HAP-1 (cell line): ENCODE measurements at regions not wholly inside any gene's neighbourhood (a gene's known extent, or its start where the extent isn't known, plus 50 kb on each side); places are given as distances from the start of the nearest gene placed in this dataset.

Experiments
- DNase-seq, 2 experiments: peaks; one replicate each; pipeline ENCODE4 v3.0.0-alpha.2; 2016 to 2020; ENCODE audit warnings: low spot score in 2 of 2
- H3K27me3 ChIP-seq: fragments of 250-450 bp; sonication (Bioruptor Pico); 2 replicates; pipeline ENCODE4 v1.5.1; 2020; ENCODE audit warnings: low read depth, mild to moderate bottlenecking, moderate library complexity
- H3K36me3 ChIP-seq: fragments of 250-450 bp; sonication (Bioruptor Pico); replicated peaks from 2 replicates; pipeline ENCODE4 v1.5.1; 2020; ENCODE audit warnings: mild to moderate bottlenecking
- H3K4me1 ChIP-seq: fragments of 250-450 bp; sonication (Bioruptor Pico); 2 replicates; pipeline ENCODE4 v1.5.1; 2020; ENCODE audit warnings: mild to moderate bottlenecking
- H3K4me3 ChIP-seq: fragments of 250-450 bp; sonication (Bioruptor Pico); 2 replicates; pipeline ENCODE4 v1.5.1; 2020; ENCODE audit warnings: mild to moderate bottlenecking, moderate library complexity
- H3K9me3 ChIP-seq: fragments of 250-450 bp; sonication (Bioruptor Pico); 2 replicates; pipeline ENCODE4 v1.5.1; 2020; ENCODE audit warnings: mild to moderate bottlenecking, moderate library complexity
- in situ Hi-C: fragments of 300-500 bp; cut with MboI; formaldehyde crosslinking; loops from 3 replicates; pipeline ENCODE4 v1.14.3; 2020; ENCODE audit warnings: low sequenced_read_pairs, inconsistent platforms, mixed read lengths

DNA sequence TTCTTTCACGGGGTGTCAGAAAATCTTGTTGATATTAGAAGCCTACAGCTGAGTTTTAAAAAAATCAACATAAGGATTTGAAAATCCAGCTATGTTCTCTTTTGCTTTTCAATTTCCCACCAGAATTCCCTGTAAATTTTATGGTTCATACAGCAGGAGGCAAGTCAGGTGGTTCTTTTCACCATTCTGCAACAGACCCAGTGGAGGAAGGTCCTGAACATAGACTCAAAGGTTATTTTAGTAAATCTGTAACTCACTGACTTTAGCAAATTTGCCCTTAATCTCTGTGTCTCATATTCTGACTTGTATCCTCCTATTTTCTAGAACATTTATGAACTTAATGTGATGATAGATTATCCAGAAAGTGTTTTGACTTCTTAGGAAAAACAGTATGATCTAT is 235.4 kb upstream of the E2F7 start:
- DNase-seq = no peak
- in situ Hi-C loops = no loop called here
- no peak overlapping the region for H3K4me3 ChIP-seq
- H3K4me1 ChIP-seq = no peaks in the 10 kb centered on the region
- no peaks in the 10 kb centered on the region for H3K36me3 ChIP-seq
- H3K9me3 ChIP-seq = no peaks in the 10 kb centered on the region
- H3K27me3 ChIP-seq = 0 out of 2 replicates have a peak, but pooled peaks cover 5% of the 10 kb centered on the region

DNA sequence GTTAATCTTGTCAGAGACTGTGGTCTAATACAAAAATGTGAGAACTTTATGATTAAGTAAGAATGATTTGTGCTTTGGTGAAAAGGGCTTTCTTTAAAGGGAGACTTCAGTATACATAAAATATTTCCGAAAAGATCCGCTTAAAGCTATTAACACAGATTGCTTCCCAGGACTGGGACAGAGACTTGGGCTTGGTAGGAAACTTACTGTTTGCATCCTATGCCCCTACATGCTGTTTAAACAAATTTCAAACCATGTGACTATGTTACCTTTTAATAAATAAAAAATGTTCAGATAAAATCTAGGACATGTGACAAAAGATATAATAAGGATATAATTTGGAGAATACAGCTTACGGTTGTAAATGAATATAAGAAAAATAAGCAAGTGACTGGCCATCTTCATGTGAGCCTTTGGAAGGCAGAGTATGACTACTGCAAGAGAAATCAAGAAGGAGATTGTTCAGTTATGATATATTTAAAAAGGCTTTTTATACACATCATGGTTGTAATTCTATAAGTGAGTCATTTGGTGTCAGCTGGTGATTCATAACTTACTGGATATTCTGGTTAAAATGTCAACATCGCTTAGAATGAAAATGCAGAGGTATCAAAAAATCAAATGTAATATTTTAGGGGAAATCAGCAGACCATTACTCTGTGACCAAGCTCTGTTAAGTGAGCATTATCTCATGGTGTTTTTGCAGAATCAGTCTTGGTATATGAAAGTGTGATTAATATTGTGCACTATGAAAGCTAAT is 234.7 kb upstream of the E2F7 start:
- no peak for DNase-seq
- Histone ChIP-seq H3K4me1 (no peaks in the 10 kb centered on the region), H3K9me3 (no peaks in the 10 kb centered on the region), H3K36me3 (no peaks in the 10 kb centered on the region), H3K4me3 (no peak overlapping the region), H3K27me3 (0 out of 2 replicates have a peak, but pooled peaks cover 5% of the 10 kb centered on the region)
- in situ Hi-C loops = no loop called here

DNA sequence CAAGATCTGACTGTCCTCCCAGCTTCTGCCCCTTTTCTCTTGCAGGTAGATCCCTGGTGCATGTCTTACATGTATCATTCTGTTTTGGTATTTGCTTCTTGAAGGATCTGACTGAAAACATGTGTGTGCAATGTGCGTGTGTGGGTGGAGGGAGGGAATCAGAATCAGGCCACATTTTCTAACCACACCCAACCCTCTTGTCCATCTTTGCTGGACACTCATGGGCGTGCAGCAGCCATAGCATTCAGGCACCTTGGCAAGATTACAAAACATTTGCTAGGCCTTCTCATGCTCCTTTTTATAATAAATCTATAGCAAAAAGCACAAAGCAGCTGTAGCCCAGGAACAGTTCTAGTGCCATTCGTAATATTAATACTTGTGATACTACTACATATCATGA is 233.6 kb upstream of the E2F7 start:
- in situ Hi-C loops = no loop called here
- no peaks in the 10 kb centered on the region for H3K9me3 ChIP-seq
- no peak overlapping the region for H3K4me3 ChIP-seq
- H3K4me1 ChIP-seq = no peaks in the 10 kb centered on the region
- no peak for DNase-seq
- no peaks in the 10 kb centered on the region for H3K36me3 ChIP-seq
- 0 out of 2 replicates have a peak, but pooled peaks cover 5% of the 10 kb centered on the region for H3K27me3 ChIP-seq

DNA sequence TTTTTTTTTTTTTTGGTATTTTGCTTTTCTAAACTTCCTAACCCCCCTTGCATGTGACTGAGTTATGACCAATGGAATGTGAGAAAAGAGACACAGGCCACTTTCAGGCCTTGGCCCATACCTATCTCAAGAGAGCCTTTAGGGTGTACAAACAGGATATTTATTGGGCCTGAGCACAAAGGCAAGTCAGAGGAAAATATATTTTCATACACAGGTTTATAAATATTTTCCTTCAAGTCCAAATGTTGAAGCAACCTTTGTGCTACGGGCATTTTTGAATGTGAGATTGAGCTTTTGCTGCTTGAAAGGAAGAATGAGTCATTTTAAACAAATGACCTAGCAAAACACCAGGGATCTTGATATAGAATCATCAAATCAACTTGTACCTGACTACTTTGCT is 228.6 kb upstream of the E2F7 start:
- in situ Hi-C loops = no loop called here
- no peak overlapping the region for H3K4me3 ChIP-seq
- H3K36me3 ChIP-seq = no peaks in the 10 kb centered on the region
- no peak for DNase-seq
- no peaks in the 10 kb centered on the region for H3K9me3 ChIP-seq
- H3K4me1 ChIP-seq = no peaks in the 10 kb centered on the region
- 0 out of 2 replicates have a peak, but pooled peaks cover 5% of the 10 kb centered on the region for H3K27me3 ChIP-seq

DNA sequence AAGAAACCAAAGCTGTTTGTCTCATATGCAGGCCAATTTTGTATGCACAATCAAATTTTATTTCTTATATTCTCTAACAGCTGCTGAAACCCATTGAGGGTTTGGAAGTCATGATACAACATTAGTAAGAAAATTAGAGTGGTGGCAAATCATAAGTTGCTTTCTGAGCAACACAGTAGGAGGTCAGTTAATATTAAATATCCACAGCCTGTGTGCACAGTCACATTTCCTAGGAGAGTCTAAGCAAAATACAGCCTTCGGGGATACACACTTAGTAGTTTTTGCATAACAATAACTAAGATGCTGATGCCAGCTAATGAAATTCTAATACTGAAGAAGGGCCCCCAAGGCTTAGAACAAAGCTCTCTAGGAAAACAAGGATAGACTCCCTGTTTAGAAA is 209.6 kb upstream of the E2F7 start:
- H3K36me3 ChIP-seq = no peaks in the 10 kb centered on the region
- H3K27me3 ChIP-seq = no peaks in the 10 kb centered on the region
- no peak overlapping the region for H3K4me3 ChIP-seq
- H3K9me3 ChIP-seq = no peaks in the 10 kb centered on the region
- DNase-seq = no peak
- H3K4me1 ChIP-seq = no peaks in the 10 kb centered on the region
- in situ Hi-C loops = no loop called here

DNA sequence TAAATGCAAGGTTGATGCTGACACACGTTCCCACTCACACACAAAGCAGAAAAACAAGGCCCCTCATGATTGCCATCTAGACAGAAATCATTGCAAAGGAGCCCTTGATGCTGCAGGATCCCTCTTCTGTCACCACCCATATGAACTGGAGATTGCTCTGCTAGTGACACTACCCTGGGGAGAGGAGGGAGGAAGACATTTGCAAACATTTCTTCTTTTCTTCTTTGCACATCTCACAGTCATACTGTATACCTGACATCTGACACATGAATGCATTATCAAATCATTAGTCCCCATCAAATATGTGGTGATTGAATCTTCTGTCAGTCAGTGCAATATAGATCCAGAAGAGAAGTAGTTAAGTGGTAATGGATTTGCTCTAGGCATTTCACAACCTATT is 208.5 kb upstream of the E2F7 start:
- no peaks in the 10 kb centered on the region for H3K36me3 ChIP-seq
- H3K27me3 ChIP-seq = no peaks in the 10 kb centered on the region
- no peaks in the 10 kb centered on the region for H3K9me3 ChIP-seq
- H3K4me1 ChIP-seq = no peaks in the 10 kb centered on the region
- DNase-seq = no peak
- H3K4me3 ChIP-seq = no peak overlapping the region
- in situ Hi-C loops = no loop called here

DNA sequence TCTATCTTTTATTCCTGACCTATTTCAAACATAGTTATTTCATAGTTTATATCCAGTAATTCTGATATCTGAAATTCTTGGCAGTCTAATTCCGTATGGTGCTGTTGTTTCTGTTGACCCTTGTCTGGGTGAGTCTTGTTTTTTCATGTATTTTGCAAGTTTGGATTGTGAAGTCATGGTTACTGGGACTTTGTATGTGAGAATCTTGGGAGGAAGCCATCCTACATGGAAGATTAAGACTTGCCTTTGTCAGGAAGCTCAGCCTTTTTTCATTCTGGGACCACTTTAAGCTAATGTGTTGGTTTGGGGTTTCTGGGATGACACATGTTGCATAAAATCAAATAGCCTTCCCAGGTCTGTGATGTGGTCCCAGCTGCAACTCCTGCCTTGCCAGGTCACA is 191.6 kb upstream of the E2F7 start:
- no peak for DNase-seq
- H3K4me3 ChIP-seq = no peak overlapping the region

DNA sequence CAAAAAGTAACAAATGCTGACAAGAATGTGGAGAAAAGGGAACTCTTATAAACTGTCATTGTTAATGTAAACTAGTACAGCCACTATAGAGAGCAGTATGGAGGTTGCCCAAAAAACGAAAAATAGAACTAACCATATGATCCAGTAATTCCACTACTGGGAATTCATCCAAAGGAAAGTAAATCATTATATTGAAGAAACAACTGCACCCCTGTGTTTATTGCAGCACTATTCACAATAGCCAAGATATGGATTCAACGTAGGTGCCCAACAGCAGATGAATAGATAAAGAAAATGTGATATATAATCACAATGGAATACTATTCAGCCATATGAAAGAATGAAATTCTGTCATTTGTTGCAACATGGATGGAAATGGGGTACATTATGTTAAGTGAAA is 188.0 kb upstream of the E2F7 start:
- peaks cover 5% of the 10 kb centered on the region; the same call in 1 of the 2 replicates for H3K27me3 ChIP-seq
- H3K4me3 ChIP-seq = no peak overlapping the region
- H3K4me1 ChIP-seq = no peaks in the 10 kb centered on the region
- no peak for DNase-seq
- no peaks in the 10 kb centered on the region for H3K36me3 ChIP-seq
- no peaks in the 10 kb centered on the region for H3K9me3 ChIP-seq
- in situ Hi-C loops = no loop called here

More for the DNA sequence above, 191.6 kb upstream of the E2F7 start:
- H3K9me3 ChIP-seq = no peaks in the 10 kb centered on the region
- no peaks in the 10 kb centered on the region for H3K36me3 ChIP-seq
- H3K27me3 ChIP-seq = peaks cover 4% of the 10 kb centered on the region; the same call in 1 of the 2 replicates
- in situ Hi-C loops = no loop called here
- H3K4me1 ChIP-seq = no peaks in the 10 kb centered on the region

DNA sequence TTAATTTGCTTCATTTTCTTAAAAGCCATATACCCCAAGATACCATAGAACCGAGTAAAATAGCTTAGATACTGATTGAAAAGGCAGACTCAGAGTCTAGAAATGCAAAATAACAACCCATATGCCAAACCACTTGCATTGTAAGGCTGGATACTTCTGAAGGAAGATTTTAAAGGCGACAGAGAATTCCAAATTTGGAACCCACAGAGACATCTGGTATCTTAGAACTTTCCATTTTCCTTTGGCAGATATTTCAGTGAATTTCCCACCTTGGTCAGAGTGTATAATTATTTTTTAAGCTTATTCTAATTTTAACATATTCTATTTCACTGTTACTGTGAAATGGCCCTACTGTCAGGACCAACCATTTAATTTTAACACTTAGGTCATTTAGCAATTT is 186.4 kb upstream of the E2F7 start:
- Histone ChIP-seq H3K36me3 (no peaks in the 10 kb centered on the region), H3K9me3 (no peaks in the 10 kb centered on the region), H3K4me3 (no peak overlapping the region), H3K4me1 (no peaks in the 10 kb centered on the region), H3K27me3 (peaks cover 5% of the 10 kb centered on the region; the same call in 1 of the 2 replicates)
- in situ Hi-C loops = no loop called here
- no peak for DNase-seq

DNA sequence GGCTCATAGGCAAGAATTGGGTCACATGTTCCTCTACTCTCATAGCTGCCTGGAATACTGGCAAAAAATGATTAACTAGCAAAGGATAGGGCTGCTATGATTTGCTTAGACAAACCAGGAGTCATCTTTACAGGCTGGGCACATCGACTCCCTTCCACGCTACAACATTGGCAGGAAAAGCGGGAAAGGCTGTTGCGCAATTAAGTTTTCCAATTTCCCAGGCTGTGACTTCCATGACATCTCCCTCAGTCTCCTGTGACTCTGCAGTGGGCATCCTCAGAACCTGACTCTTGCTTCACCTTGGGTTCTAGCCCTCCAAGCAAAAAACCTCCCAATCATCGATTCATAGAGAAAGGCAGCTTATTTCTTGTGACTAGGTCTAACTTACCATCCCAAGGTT is 184.5 kb upstream of the E2F7 start:
- Histone ChIP-seq H3K9me3 (no peaks in the 10 kb centered on the region), H3K36me3 (no peaks in the 10 kb centered on the region), H3K4me1 (no peaks in the 10 kb centered on the region), H3K27me3 (peaks cover 5% of the 10 kb centered on the region; the same call in 1 of the 2 replicates), H3K4me3 (no peak overlapping the region)
- in situ Hi-C loops = no loop called here
- no peak for DNase-seq

DNA sequence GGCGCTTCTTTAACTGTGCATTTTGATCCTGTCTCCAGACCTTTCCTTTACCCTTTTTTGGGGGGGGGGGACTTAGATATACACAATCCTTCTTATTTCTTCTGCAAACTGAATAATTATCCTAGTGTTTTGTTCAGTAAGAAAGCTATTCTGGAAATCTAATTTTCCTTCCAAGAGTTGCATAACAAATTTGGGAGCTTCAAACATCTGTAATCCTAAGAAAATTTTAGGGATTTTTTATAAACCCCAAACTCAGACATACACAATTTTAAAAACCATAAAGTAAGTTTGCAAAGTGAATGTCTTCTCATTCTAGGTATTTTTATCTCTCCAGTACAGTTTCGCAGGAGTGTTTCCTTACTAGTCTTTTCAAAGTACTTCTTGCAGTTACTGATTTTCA is 182.7 kb upstream of the E2F7 start:
- Histone ChIP-seq H3K27me3 (peaks cover 5% of the 10 kb centered on the region; the same call in 1 of the 2 replicates), H3K9me3 (no peaks in the 10 kb centered on the region), H3K4me1 (no peaks in the 10 kb centered on the region), H3K4me3 (no peak overlapping the region), H3K36me3 (no peaks in the 10 kb centered on the region)
- DNase-seq = no peak
- in situ Hi-C loops = no loop called here

DNA sequence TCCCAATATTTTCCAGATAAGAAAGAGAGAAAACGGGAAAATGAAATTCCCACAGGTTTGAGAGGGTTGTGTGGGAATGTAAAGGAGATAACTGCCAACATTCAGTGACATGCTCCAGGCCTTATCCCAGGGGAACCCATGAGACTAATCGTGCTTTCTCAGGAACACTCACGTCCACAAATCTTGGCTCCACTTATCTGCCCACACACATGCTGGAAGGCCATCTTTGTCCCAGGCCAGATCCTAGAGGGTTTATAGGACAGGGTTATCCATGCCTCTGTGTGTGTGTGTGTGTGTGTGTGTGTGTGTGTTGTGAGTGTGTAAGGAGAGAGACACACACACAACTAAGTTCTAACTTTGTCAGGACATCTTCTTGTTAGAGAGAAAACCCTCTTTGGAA is 182.2 kb upstream of the E2F7 start:
- Histone ChIP-seq H3K27me3 (peaks cover 5% of the 10 kb centered on the region; the same call in 1 of the 2 replicates), H3K9me3 (no peaks in the 10 kb centered on the region), H3K4me1 (no peaks in the 10 kb centered on the region), H3K4me3 (no peak overlapping the region), H3K36me3 (no peaks in the 10 kb centered on the region)
- no peak for DNase-seq
- in situ Hi-C loops = no loop called here

DNA sequence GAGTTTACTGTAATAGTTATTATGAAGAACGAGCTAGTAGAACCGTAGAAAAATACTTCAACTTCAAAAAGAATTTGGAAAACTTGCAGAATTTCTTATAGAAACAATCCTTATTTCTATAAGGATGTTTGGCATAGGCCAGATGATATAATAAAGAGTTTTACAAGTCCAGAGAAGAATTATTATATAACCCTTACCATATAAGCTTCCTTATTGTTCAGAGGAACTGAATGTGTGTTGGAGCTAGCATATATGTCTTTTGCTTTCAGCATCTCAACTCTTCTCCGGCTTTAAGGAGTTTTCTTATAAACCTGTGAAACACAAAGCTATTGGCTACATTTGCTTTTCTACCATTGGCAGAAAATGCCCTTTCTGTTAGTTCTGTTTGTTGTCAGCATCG is 178.0 kb upstream of the E2F7 start:
- Histone ChIP-seq H3K4me1 (peaks cover 5% of the 10 kb centered on the region), H3K9me3 (no peaks in the 10 kb centered on the region)
- in situ Hi-C loops = no loop called here

DNA sequence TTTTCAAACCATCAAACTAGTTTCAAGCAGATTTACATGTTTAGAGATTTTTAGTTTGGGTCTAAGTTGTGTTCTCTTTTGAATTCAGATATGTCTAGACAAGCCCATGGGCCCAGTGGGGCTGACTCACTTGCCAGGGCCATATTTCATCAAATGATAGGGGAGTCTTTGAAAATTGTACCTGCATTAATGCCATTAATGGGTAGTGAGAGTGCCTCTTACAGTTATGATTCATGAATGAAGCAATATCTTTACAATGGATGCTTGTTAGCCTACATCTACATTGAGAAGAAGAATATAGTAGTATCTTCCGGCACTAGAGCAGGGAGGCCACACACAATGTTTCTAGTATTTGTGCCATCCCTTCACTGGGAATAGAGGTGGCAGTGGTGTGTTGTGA is 174.2 kb upstream of the E2F7 start:
- in situ Hi-C loops = no loop called here
- peaks cover 12% of the 10 kb centered on the region for H3K4me1 ChIP-seq

More for the DNA sequence above, 178.0 kb upstream of the E2F7 start:
- DNase-seq = no peak
- Histone ChIP-seq H3K4me3 (no peak overlapping the region), H3K36me3 (no peaks in the 10 kb centered on the region; the same call in 1 of the 2 replicates), H3K27me3 (no peaks in the 10 kb centered on the region)

More for the DNA sequence above, 174.2 kb upstream of the E2F7 start:
- peaks cover 2% of the 10 kb centered on the region for H3K27me3 ChIP-seq
- DNase-seq = no peak
- no peak overlapping the region for H3K4me3 ChIP-seq
- H3K36me3 ChIP-seq = no peaks in the 10 kb centered on the region; the same call in 1 of the 2 replicates
- no peaks in the 10 kb centered on the region for H3K9me3 ChIP-seq
